ENCODE measurements at regions not wholly inside any gene's neighbourhood (a gene's known extent, or its start where the extent isn't known, plus 50 kb on each side); places are given as distances from the start of the nearest gene placed in this dataset.

DNA sequence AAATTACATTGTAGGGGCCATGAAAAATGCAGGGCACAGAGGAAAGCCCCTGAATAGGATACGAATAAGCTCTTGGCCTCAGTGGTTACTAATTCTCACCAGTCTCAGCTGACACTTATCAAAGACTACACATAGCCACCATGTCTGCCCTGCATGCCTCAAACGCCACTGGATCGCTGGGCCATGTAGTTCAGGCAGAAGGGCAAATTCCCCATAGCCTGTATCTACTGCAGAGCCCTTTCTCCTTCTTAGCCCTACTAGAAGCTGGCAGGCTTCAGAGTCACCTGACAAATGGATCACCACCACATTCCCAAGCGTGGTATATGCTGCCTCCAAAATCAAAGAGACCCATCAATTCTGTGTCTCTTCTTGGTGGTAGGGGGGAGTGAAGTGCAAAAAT, 177.4 kb downstream of the MINAR1 start:
- Histone ChIP-seq H3K9me3 (replicated peaks; ENCODE audit: control insufficient read depth, insufficient read depth, low read length) (no peaks in the 10 kb centered on the region), H3K4me2 (ENCODE audit: insufficient read depth, low read length) (no peak overlapping the region), H4K20me1 (replicated peaks; ENCODE audit: control insufficient read depth, extremely low read depth, insufficient read depth, low read length) (no peaks in the 10 kb centered on the region), H3K36me3 (ENCODE audit: control insufficient read depth in 2 of 2, extremely low read depth in 1 of 2, insufficient read depth in 2 of 2, low read length in 2 of 2) (no peaks in the 10 kb centered on the region), H2AFZ (ENCODE audit: low read depth, low read length) (no peak overlapping the region), H3K4me1 (ENCODE audit: control insufficient read depth, extremely low read depth, insufficient read depth, low read length) (no peaks in the 10 kb centered on the region), H3K9me1 (replicated peaks; ENCODE audit: control insufficient read depth, extremely low read depth, insufficient read depth, low read length) (no peaks in the 10 kb centered on the region), H3K27ac (ENCODE audit: insufficient read depth, low read depth, low read length) (no peak overlapping the region), H3K9ac (replicated peaks; ENCODE audit: extremely low read depth, insufficient read depth, low read length) (no peak overlapping the region), H3K4me3 (replicated peaks in 1 of 3; ENCODE audit: insufficient read depth in 1 of 3, low read depth in 1 of 3, low read length in 3 of 3) (no peak overlapping the region), H3K79me2 (ENCODE audit: control insufficient read depth, insufficient read depth, low read length) (no peaks in the 10 kb centered on the region), H3K27me3 (ENCODE audit: control insufficient read depth in 2 of 2, insufficient read depth in 2 of 2, low read length in 2 of 2) (no peaks in the 10 kb centered on the region)
- DNase-seq (ENCODE audit: low read depth, low spot score) (no peak), FAIRE-seq (no peak)
- ChIA-PET POLR2A (no interaction called here), CTCF (no interaction called here)
- BruUV-seq (replicated peaks) = no TSS peak
- intact Hi-C loops (cut with micrococcal nuclease) = no loop called here
- dilution Hi-C loops (cut with MboI; ENCODE audit: extremely low pct_ligation_motif_present, low sequenced_read_pairs) = no loop called here
- TF ChIP-seq CTCF (IDR thresholded peaks at IDR 0.05; ENCODE audit: extremely low read depth in 1 of 2, insufficient read depth in 1 of 2, low read depth in 1 of 2, low read length in 2 of 2) (no peak), JUN (IDR thresholded peaks at IDR 0.05; ENCODE audit: borderline replicate concordance, insufficient read depth, insufficient read length, low read depth) (no peak), MYC (IDR thresholded peaks at IDR 0.05; ENCODE audit: low read depth, low read length) (no peak), GATA2 (IDR thresholded peaks at IDR 0.05; ENCODE audit: insufficient read depth, insufficient read length, low read depth, low read length) (no peak), MAX (IDR thresholded peaks at IDR 0.05; ENCODE audit: insufficient read depth, insufficient read length) (no peak), POLR2AphosphoS5 (IDR thresholded peaks at IDR 0.05; ENCODE audit: insufficient read depth, low read depth, low read length) (no peak), FOS (IDR thresholded peaks at IDR 0.05; ENCODE audit: borderline replicate concordance, insufficient read depth, low read length) (no peak), EZH2 (IDR thresholded peaks at IDR 0.05; ENCODE audit: borderline replicate concordance, low read depth, low read length, severe bottlenecking) (no peak), POLR2A (IDR thresholded peaks at IDR 0.05; ENCODE audit: low read depth, low read length) (no peak)

All from endothelial cell of umbilical vein (primary cell).